Frontal cortex (tissue), 3 donors: ENCODE measurements at regions not wholly inside any gene's neighbourhood (a gene's known extent, or its start where the extent isn't known, plus 50 kb on each side); places are given as distances from the start of the nearest gene placed in this dataset.

ENCODE experiments used
- DNase-seq, 2 donors: peaks; one replicate each; pipeline ENCODE4 v3.0.0; 2012; ENCODE audit warnings: low spot score in 2 of 2
- FAIRE-seq: peaks from 2 replicates; lab custom pipeline; 2012; peaks lifted over from hg19 to GRCh38; lab: Jason Lieb, UNC
- donor health status: control.
- donor health status: control.
- donor health status: control.

- no peak for FAIRE-seq
- DNase-seq, result no peak
Observed at GRCh38 chr4:14072506-14072905, 445.0 kb upstream of the BOD1L1 start.

GRCh38 chr4:14076776-14077175 lies 449.3 kb upstream of the BOD1L1 start:
- DNase-seq (no peak), FAIRE-seq (no peak)

GRCh38 chr4:14078326-14078725 lies 450.8 kb upstream of the BOD1L1 start:
- DNase-seq (no peak), FAIRE-seq (no peak)

GRCh38 chr4:14079601-14080000 lies 452.1 kb upstream of the BOD1L1 start:
- no peak for FAIRE-seq
- no peak for DNase-seq

- FAIRE-seq (no peak), DNase-seq (no peak)
Observed at GRCh38 chr4:14083150-14083549, 455.6 kb upstream of the BOD1L1 start.

- DNase-seq (no peak), FAIRE-seq (no peak)
Observed at GRCh38 chr4:14084598-14084997, 457.1 kb upstream of the BOD1L1 start.

GRCh38 chr4:14087459-14087858 lies 459.9 kb upstream of the BOD1L1 start:
- no peak for FAIRE-seq
- DNase-seq, result no peak

- FAIRE-seq (no peak), DNase-seq (no peak)
Observed at GRCh38 chr4:14087921-14088320, 460.4 kb upstream of the BOD1L1 start.

- DNase-seq, result no peak
- FAIRE-seq, result no peak
Observed at GRCh38 chr4:14091531-14091930, 464.0 kb upstream of the BOD1L1 start.

GRCh38 chr4:14091966-14092365 lies 464.4 kb upstream of the BOD1L1 start:
- DNase-seq (no peak), FAIRE-seq (no peak)

- DNase-seq, result no peak
- no peak for FAIRE-seq
Observed at GRCh38 chr4:14092741-14093140, 465.2 kb upstream of the BOD1L1 start.

- no peak for FAIRE-seq
- DNase-seq, result no peak
Observed at GRCh38 chr4:14095831-14096230, 468.3 kb upstream of the BOD1L1 start.

- FAIRE-seq, result no peak
Observed at GRCh38 chr4:14096396-14096965, 469.0 kb upstream of the BOD1L1 start.

GRCh38 chr4:14100349-14100748 lies 472.8 kb upstream of the BOD1L1 start:
- no peak for FAIRE-seq
- no peak for DNase-seq

More at GRCh38 chr4:14096396-14096965, 469.0 kb upstream of the BOD1L1 start:
- DNase-seq, result no peak

GRCh38 chr4:14110407-14110806 lies 482.9 kb upstream of the BOD1L1 start:
- no peak for FAIRE-seq
- DNase-seq, result no peak

GRCh38 chr4:14111730-14112181 lies 484.2 kb upstream of the BOD1L1 start:
- FAIRE-seq, result no peak

GRCh38 chr4:14115106-14115505 lies 487.6 kb upstream of the BOD1L1 start:
- no peak for FAIRE-seq

More at GRCh38 chr4:14111730-14112181, 484.2 kb upstream of the BOD1L1 start:
- DNase-seq, result no peak

GRCh38 chr4:14117575-14118238 lies 490.2 kb upstream of the BOD1L1 start:
- no peak for DNase-seq
- FAIRE-seq, result no peak

More at GRCh38 chr4:14115106-14115505, 487.6 kb upstream of the BOD1L1 start:
- no peak for DNase-seq

- FAIRE-seq, result no peak
- DNase-seq, result no peak
Observed at GRCh38 chr4:14124816-14125215, 497.3 kb upstream of the BOD1L1 start.

- DNase-seq (no peak), FAIRE-seq (no peak)
Observed at GRCh38 chr4:14125375-14126129, 498.0 kb upstream of the BOD1L1 start.

GRCh38 chr4:14130551-14130950 lies 503.0 kb upstream of the BOD1L1 start:
- FAIRE-seq (no peak), DNase-seq (no peak)
